ENCODE measurements at regions not wholly inside any gene's neighbourhood (a gene's known extent, or its start where the extent isn't known, plus 50 kb on each side); places are given as distances from the start of the nearest gene placed in this dataset.

DNA sequence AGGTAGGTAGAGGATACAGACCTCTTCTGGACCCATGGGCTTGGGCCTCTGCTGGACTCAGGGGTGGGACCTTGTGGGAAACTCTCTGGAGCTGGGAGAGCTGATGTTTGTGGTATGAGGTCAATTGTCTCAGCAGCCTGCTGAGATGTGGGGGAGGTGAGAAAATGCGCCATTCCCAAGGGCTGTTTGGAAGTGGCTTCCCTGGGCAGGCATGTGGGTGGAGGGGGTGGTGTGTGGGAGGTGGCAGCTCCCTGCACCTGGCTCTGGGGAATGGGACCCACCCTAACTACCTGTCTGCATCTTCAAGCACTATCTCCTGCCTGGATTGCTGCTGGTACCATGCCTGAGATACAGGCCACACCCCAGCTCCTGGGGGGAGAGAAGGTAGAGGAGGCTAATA lies 97.4 kb upstream of the THY1 start:
- DNase-seq = no peak

GRCh38 chr11:119519796-119520195 lies 96.8 kb upstream of the THY1 start:
- no peak for DNase-seq

GRCh38 chr11:119518746-119519730 lies 96.1 kb upstream of the THY1 start:
- no peak for DNase-seq

- DNase-seq = no peak
These were observed 92.9 kb upstream of the THY1 start for GRCh38 chr11:119515771-119516400.

- no peak for DNase-seq
These were observed 90.8 kb upstream of the THY1 start for GRCh38 chr11:119513806-119514170.

- DNase-seq = no peak
These were observed 90.3 kb upstream of the THY1 start for GRCh38 chr11:119513131-119513805.

DNA sequence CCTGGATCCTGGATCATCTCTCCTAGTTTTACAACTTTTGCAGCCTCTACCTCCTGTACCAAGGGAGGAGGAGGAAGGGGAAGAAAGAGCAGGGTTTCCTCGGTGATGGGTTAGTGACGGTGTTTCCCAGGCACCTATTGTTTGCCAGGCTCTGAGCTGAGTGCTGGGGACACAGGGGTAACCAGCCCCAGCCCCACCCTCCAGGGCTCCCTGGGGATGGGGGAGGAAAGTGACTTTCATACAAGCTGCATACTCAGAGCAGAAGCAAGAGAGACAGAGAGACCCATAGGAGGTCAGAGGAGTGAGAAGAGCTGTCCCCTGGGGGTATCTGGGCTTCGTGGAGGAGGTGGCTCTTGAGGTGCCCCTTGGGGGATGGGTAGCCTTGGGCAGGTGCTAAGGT lies 89.4 kb upstream of the THY1 start:
- DNase-seq = no peak

DNA sequence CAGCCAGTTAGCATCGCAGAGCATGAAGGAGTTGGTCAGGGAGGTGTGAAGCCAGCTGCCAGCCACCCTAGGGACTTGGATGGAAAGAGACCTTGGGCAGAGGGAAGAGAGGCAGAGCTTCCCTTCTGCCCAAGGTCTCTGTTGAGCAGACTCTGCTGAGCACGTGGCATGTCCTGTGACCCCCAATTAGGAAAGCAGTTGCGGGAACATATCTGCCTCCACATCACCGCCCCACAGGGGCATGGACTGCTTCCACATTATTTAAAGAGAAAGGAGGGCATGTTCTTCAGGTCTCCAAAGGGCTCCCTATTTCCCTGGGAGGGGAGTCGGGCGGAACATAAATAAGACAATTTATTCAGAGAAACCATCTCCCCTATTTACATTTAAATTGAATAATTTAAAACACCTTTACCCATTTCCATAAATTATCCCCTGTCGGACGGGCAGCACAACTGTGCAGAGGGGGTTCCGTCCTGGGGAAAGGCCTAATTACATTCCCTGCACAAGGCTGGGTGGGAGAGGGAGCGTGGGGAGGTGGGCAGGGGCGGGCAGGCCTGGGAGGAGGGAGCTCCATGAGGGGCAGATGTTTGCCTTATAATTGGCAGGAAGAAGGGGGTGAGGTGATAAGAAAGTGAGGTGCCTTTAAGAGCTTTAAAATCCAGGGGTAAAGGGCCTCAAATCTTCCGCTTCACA lies 88.8 kb upstream of the THY1 start:
- no peak for DNase-seq

DNA sequence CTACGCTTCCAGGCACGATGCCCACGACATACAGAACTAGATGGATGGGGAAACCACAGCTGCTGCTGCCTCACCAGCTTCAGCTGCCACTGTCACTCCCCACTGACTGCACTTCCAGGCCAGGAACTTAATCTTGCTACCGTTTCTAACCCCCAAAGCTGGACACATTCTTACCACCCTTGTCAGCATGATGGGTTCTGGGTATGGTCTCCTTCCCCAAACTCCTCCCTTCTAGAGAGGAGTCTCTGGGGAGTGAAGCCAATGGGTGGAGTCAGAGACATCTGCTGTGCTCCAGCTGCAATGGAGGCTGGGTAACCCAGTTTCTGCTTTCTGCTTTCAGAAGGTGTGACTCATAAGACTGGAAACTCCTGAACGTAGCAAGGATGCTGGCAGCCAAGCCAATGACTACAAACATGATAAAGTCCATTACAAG lies 87.0 kb upstream of the THY1 start:
- DNase-seq = no peak

DNA sequence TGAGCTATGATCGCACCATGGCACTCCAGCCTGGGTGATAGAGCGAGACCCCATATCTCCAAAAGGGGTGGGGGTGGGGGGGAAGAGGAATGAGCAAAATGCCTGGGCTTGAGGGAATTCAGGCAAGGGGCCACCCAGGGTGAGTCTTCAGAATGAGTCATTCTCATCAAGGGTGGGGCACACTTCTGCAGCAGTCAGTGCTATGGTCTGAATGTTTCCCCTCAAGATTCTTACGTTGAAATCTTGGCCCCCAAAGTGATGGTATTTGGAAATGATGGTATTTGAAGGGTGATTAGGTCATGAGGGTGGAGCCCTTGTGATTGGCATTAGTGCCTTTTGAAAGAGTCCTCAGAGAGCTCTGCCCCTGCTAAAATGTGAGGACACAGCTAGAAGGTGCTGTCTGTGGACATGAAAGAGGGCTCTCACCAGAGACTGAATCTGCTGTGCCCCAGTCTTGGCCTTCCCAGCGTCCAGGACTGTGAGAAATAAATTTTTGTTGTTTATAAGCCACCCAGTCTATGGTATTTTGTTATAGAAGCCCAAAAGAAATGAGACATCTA lies 86.4 kb upstream of the THY1 start:
- DNase-seq = no peak

DNA sequence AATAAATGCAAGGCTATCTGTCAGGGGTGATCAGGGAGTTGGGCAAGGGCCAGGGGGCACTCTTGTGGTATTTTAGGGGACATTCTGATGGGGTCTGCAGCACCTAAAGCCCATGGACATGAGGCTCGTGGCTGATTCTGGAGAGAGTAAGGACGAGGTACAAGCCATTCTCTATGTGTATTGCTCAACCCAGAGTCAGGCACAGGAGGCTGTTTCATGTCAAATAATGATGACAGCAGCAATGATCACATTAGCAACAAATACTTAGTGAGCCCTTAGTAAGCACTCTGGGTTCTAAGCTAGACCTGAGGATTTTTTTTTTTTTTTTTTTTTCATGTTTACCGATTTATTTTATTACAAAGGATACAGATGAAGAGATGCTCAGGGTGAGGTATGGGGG lies 83.5 kb upstream of the THY1 start:
- DNase-seq = no peak

- DNase-seq = no peak
These were observed 82.9 kb upstream of the THY1 start for GRCh38 chr11:119505861-119506260.

DNA sequence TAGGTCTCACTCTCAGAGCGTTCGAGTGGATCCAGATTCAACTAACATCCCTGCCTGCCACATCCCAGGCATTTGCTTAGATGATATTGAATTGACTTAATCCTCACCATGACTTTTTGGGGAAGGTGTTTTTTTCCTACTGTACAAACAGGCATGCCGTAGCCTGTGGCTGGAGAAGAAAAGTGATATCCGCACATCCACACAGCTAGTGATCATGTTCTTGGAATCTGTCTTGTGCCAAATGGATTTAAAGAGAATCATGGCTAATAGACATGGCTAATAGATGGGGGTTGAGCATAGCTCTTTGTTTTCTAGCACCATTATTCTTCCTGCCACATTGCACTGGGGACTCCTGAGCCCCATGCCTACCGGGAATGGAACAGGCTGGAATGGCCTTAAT lies 82.1 kb upstream of the THY1 start:
- no peak for DNase-seq

DNA sequence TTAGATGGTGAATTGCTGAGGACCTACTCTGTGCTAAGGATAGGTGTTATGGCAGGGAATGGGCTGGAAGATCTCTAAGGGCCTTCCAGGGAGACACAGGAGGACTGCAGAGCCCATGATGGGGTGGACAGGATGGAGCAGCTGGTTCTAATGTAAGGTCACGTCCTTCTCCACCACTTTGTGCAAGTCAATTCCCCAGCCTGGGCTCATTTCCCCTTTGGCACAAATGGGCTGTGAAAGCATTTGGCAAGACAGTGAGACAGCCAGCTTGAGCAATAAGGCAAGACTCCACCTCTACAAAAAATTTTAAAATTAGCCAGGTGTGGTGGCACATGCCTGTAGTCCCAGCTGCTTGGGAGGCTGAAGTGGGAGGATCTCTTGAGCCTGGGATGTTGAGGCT lies 81.4 kb upstream of the THY1 start:
- DNase-seq = no peak

DNA sequence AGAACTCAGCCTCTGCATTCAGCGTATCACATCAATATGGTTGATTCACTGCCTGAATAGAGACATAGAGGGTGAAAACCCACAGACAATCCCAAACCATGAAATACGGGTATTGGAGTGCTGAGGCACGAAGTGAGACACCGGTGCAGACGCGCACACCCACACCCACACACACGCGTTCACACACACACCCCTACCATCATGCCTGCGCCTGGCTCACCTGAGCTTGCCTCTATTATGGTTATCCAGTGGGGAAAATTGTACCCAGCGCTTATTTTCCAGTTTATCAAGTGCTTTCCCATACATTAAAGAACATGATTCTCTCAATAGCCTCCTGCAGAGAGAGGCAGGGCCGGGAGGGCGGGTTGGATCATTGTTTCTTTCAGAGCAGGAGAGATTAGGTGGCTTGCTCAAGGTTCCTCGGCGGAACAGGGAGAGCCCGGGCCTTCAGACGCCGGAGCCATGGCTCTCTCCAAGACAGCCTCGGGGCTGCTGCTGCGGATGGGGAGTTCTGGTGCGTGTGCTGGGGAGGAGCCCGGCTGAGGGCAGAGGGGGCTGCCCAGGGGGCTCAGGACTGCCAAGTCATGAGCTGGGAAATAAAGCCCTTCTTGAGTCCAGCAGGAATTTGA lies 78.9 kb upstream of the THY1 start:
- no peak for DNase-seq

GRCh38 chr11:119497717-119498116 lies 74.7 kb upstream of the THY1 start:
- DNase-seq = no peak

GRCh38 chr11:119496997-119497396 lies 74.0 kb upstream of the THY1 start:
- DNase-seq = no peak

DNA sequence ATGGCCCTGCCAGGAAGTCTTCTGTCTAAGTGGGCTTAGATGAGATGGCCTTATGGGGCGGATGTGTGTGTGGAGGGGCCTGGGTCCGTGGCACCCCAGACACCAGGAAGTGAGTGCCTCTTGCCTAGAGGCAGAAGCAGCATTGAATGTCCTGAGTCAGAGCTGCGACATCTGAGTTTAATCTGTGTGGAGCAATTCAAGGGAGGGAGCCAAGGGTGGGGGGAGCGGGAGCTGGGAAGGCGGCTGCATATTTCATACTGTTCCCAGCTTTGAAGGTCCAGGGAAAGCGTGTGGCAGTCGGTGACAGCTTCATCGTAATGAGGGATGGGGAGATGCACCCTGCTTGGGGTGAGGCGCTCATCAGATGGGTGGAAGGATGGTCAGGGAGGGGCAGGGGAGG lies 73.5 kb upstream of the THY1 start:
- DNase-seq = no peak

GRCh38 chr11:119493712-119494111 lies 70.7 kb upstream of the THY1 start:
- no peak for DNase-seq

GRCh38 chr11:119491753-119492510 lies 69.0 kb upstream of the THY1 start:
- DNase-seq = no peak

- no peak for DNase-seq
These were observed 67.5 kb upstream of the THY1 start for GRCh38 chr11:119490253-119491006.

All from CD4-positive, alpha-beta T cell treated with Interleukin-17A for 4 hours (primary cell).